CD4-positive, alpha-beta T cell (primary cell): ENCODE measurements at regions not wholly inside any gene's neighbourhood (a gene's known extent, or its start where the extent isn't known, plus 50 kb on each side); places are given as distances from the start of the nearest gene placed in this dataset.

Source experiments
- ATAC-seq: fragments of 200-7000 bp; cut with Tn5 transposase; one replicate; pipeline ENCODE4 v1.10.0; 2022; ENCODE audit warnings: mild to moderate bottlenecking; ENCODE audit not compliant: poor library complexity
- CTCF ChIA-PET: fragments of 350-600 bp; sonication (Branson Sonifier 250); formaldehyde crosslinking; loops from one replicate; lab custom pipeline; 2021; ENCODE audit warnings: antibody characterized with exemption, inconsistent platforms; lab: Charles Lee
- POLR2A ChIA-PET: fragments of 350-600 bp; sonication (Branson Sonifier 250); formaldehyde crosslinking; loops from one replicate; lab custom pipeline; 2021; ENCODE audit warnings: antibody characterized with exemption, inconsistent platforms; lab: Charles Lee
- DNase-seq, 14 experiments: peaks; one replicate each; pipeline ENCODE4 v3.0.0-alpha.2; 2013 to 2020; ENCODE audit warnings: mixed read lengths in 2 of 14
- H3K27ac ChIP-seq, 2 donors: one replicate each; pipeline versions ENCODE4 v1.5.1 to v1.7.0; 2013; ENCODE audit warnings: low read length in 2 of 2, low read depth in 1 of 2, mild to moderate bottlenecking in 1 of 2
- H3K27me3 ChIP-seq, 2 experiments: 1 replicate in 1 of 2; 2 replicates in 1 of 2; pipeline versions ENCODE4 v1.6.1 to v1.7.0; 2013; ENCODE audit warnings: low read length in 2 of 2, control low read depth in 1 of 2, mild to moderate bottlenecking in 1 of 2, moderate library complexity in 1 of 2; ENCODE audit not compliant: insufficient read depth in 2 of 2, control insufficient read depth in 1 of 2
- H3K36me3 ChIP-seq: one replicate; pipeline ENCODE4 v1.6.1; 2013; ENCODE audit warnings: low read length, control low read depth; ENCODE audit not compliant: insufficient read depth
- H3K4me1 ChIP-seq: one replicate; pipeline ENCODE4 v1.6.1; 2013; ENCODE audit warnings: low read length, control low read depth; ENCODE audit not compliant: insufficient read depth
- H3K4me3 ChIP-seq: one replicate; pipeline ENCODE4 v1.5.1; 2013; ENCODE audit warnings: mild to moderate bottlenecking, low read length, moderate library complexity
- H3K9me3 ChIP-seq, 2 experiments: 1 replicate in 1 of 2; 2 replicates in 1 of 2; pipeline versions ENCODE4 v1.6.1 to v1.7.0; 2013; ENCODE audit warnings: low read length in 2 of 2, mild to moderate bottlenecking in 2 of 2, control low read depth in 1 of 2, moderate library complexity in 1 of 2; ENCODE audit not compliant: control insufficient read depth in 1 of 2, insufficient read depth in 1 of 2
- H3K27ac Mint-ChIP-seq: one replicate; pipeline ENCODE4 v1.8.0; 2020; ENCODE audit warnings: mixed read lengths
- H3K27me3 Mint-ChIP-seq: one replicate; pipeline ENCODE4 v1.8.0; 2021; ENCODE audit warnings: mixed read lengths
- H3K36me3 Mint-ChIP-seq: one replicate; pipeline ENCODE4 v1.8.0; 2021; ENCODE audit warnings: low read depth, mixed read lengths
- H3K4me1 Mint-ChIP-seq: one replicate; pipeline ENCODE4 v1.8.0; 2021; ENCODE audit warnings: low read depth, mixed read lengths
- H3K4me3 Mint-ChIP-seq: one replicate; pipeline ENCODE4 v1.8.0; 2020; ENCODE audit warnings: mild to moderate bottlenecking, mixed read lengths
- H3K9me3 Mint-ChIP-seq: one replicate; pipeline ENCODE4 v1.8.0; 2020; ENCODE audit warnings: mixed read lengths
- CTCF ChIP-seq: fragments of 200-600 bp; IDR thresholded peaks from one replicate; pipeline ENCODE4 v1.8.0; 2022; ENCODE audit warnings: antibody characterized with exemption, mild to moderate bottlenecking
- intact Hi-C, 2 experiments: fragments of 100-400 bp; cut with DNase I in 1 of 2; cut with micrococcal nuclease in 1 of 2; formaldehyde crosslinking; loops; one replicate each; pipeline versions ENCODE4 v1.15.1 to v1.9.0; 2023 to 2025; cut with DNase I, micrococcal nuclease

- ATAC-seq = no peak
- Mint-ChIP-seq H3K4me3 (no peak overlapping the region), H3K9me3 (peaks cover 1% of the 10 kb centered on the region), H3K4me1 (no peaks in the 10 kb centered on the region), H3K36me3 (no peaks in the 10 kb centered on the region), H3K27ac (no peak overlapping the region), H3K27me3 (peaks cover 16% of the 10 kb centered on the region)
- Histone ChIP-seq H3K27ac (no peak overlapping the region), H3K4me3 (no peak overlapping the region), H3K27me3 (no peaks in the 10 kb centered on the region), H3K4me1 (no peaks in the 10 kb centered on the region), H3K36me3 (no peaks in the 10 kb centered on the region), H3K9me3 (no peaks in the 10 kb centered on the region)
- ChIA-PET CTCF (no interaction called here), POLR2A (no interaction called here)
- intact Hi-C loops = no loop called here
- TF ChIP-seq CTCF = no peak
- no peak for DNase-seq
These were observed 189.0 kb upstream of the BLID start for GRCh38 chr11:122304973-122305372.

- H3K9me3 Mint-ChIP-seq = peaks cover 3% of the 10 kb centered on the region
- Histone ChIP-seq H3K27ac (no peak overlapping the region), H3K27me3 (no peaks in the 10 kb centered on the region), H3K4me1 (no peaks in the 10 kb centered on the region), H3K36me3 (no peaks in the 10 kb centered on the region), H3K4me3 (no peak overlapping the region), H3K9me3 (no peaks in the 10 kb centered on the region)
- no peak for TF ChIP-seq CTCF
- intact Hi-C loops = no loop called here
- no peak for ATAC-seq
- no peak overlapping the region for H3K27ac Mint-ChIP-seq
- H3K36me3 Mint-ChIP-seq = no peaks in the 10 kb centered on the region
- CTCF ChIA-PET = no interaction called here
- H3K4me3 Mint-ChIP-seq = no peak overlapping the region
- H3K4me1 Mint-ChIP-seq = no peaks in the 10 kb centered on the region
- no peak for DNase-seq
- POLR2A ChIA-PET = no interaction called here
- H3K27me3 Mint-ChIP-seq = peaks cover 13% of the 10 kb centered on the region
These were observed 188.3 kb upstream of the BLID start for GRCh38 chr11:122304306-122304705.

- Histone ChIP-seq H3K4me3 (no peak overlapping the region), H3K27ac (no peak overlapping the region), H3K27me3 (no peaks in the 10 kb centered on the region), H3K36me3 (no peaks in the 10 kb centered on the region), H3K4me1 (no peaks in the 10 kb centered on the region), H3K9me3 (peaks cover 9 to 17% of the 10 kb centered on the region in 2 experiments)
- no peak overlapping the region for H3K4me3 Mint-ChIP-seq
- intact Hi-C loops = no loop called here
- DNase-seq (no peak), ATAC-seq (no peak)
- TF ChIP-seq CTCF = no peak
- no peaks in the 10 kb centered on the region for H3K36me3 Mint-ChIP-seq
- H3K4me1 Mint-ChIP-seq = no peaks in the 10 kb centered on the region
- ChIA-PET CTCF (no interaction called here), POLR2A (no interaction called here)
- peaks cover 20% of the 10 kb centered on the region for H3K9me3 Mint-ChIP-seq
- no peaks in the 10 kb centered on the region for H3K27me3 Mint-ChIP-seq
- H3K27ac Mint-ChIP-seq = no peak overlapping the region
These were observed 178.0 kb upstream of the BLID start for GRCh38 chr11:122294041-122294440.
